HCT116 (cell line): ENCODE measurements at regions not wholly inside any gene's neighbourhood (a gene's known extent, or its start where the extent isn't known, plus 50 kb on each side); places are given as distances from the start of the nearest gene placed in this dataset.

Experiments
- ATAC-seq: fragments of 200-7000 bp; cut with Tn5 transposase; 2 replicates; pipeline ENCODE4 v1.9.1; 2020; ENCODE audit warnings: mild to moderate bottlenecking, moderate library complexity
- BruUV-seq: library from RNA; stranded (reverse); fragments of 400-500 nt; replicated peaks from 2 replicates; lab custom pipeline; 2021; lab: Mats Ljungman, UMichigan
- CTCF ChIA-PET: fragments of 300-600 bp; sonication (Branson Sonifier 250); formaldehyde crosslinking; loops from one replicate; lab custom pipeline; 2021; ENCODE audit warnings: antibody characterized with exemption; lab: Charles Lee
- POLR2A ChIA-PET: fragments of 300-600, 350-600 bp; sonication (Branson Sonifier 250); formaldehyde crosslinking; loops from one replicate; lab custom pipeline; 2021; ENCODE audit warnings: antibody characterized with exemption; lab: Charles Lee
- RAD21 ChIA-PET, 2 experiments: fragments of 300-600 bp; sonication (Branson Sonifier 250); formaldehyde crosslinking; loops; one replicate each; lab custom pipeline; 2023; ENCODE audit warnings: low total read pairs in 2 of 2; ENCODE audit not compliant: uncharacterized antibody in 2 of 2, unreplicated experiment in 2 of 2, low non-redundant PET in 1 of 2; lab: Charles Lee
- DNase-seq: peaks from one replicate; pipeline ENCODE4 v3.0.0-alpha.2; 2010; ENCODE audit warnings: low read depth, low spot score
- H2AFZ ChIP-seq: fragments of 200-600 bp; shearing (Covaris generic), sonication (generic); 2 replicates; pipeline ENCODE4 v1.6.1; 2017; ENCODE audit warnings: low read depth, mixed run types, mixed read lengths, antibody characterized with exemption, low read length; ENCODE audit not compliant: poor library complexity, severe bottlenecking
- H3K27ac ChIP-seq: 2 replicates; pipeline ENCODE4 v1.5.1; 2012; ENCODE audit warnings: low read depth, low read length
- H3K27me3 ChIP-seq: fragments of 200-600 bp; sonication (generic); 2 replicates; pipeline ENCODE4 v1.6.1; 2016; ENCODE audit warnings: mixed run types, low read length, mixed read lengths; ENCODE audit not compliant: insufficient read depth
- H3K36me3 ChIP-seq, 2 experiments: fragments of 200-500 bp in 1 of 2; fragments of 200-600 bp in 1 of 2; sonication (Bioruptor generic) in 1 of 2; sonication (generic) in 1 of 2; 2 replicates each; pipeline versions ENCODE4 v1.5.1 to v1.6.1; 2014 to 2016; ENCODE audit warnings: low read length in 2 of 2, inconsistent platforms in 1 of 2, mixed read lengths in 1 of 2, mixed run types in 1 of 2; ENCODE audit not compliant: insufficient read depth in 2 of 2, control insufficient read depth in 1 of 2
- H3K4me1 ChIP-seq, 2 experiments: fragments of 200-600 bp in 1 of 2; sonication (generic) in 1 of 2; 2 replicates each; pipeline versions ENCODE4 v1.5.1 to v1.6.1; 2012 to 2017; ENCODE audit warnings: low read length in 2 of 2, inconsistent platforms in 1 of 2, mild to moderate bottlenecking in 1 of 2, mixed read lengths in 1 of 2, mixed run types in 1 of 2, moderate library complexity in 1 of 2; ENCODE audit not compliant: insufficient read depth in 2 of 2, control insufficient read depth in 1 of 2
- H3K4me2 ChIP-seq: fragments of 200-600 bp; sonication (generic); 2 replicates; pipeline ENCODE4 v1.6.1; 2017; ENCODE audit warnings: mixed run types, low read length, mixed read lengths
- H3K4me3 ChIP-seq, 2 experiments: fragments of 200-600 bp in 1 of 2; sonication (generic) in 1 of 2; replicated peaks in 1 of 2; 2 replicates each; pipeline ENCODE4 v1.5.1; 2011 to 2016; ENCODE audit warnings: low read length in 2 of 2, control low read depth in 1 of 2, low read depth in 1 of 2, mild to moderate bottlenecking in 1 of 2, mixed read lengths in 1 of 2, mixed run types in 1 of 2
- H3K79me2 ChIP-seq: fragments of 200-600 bp; sonication (generic); 2 replicates; pipeline ENCODE4 v1.6.1; 2017; ENCODE audit warnings: mild to moderate bottlenecking, mixed run types, low read length, moderate library complexity, mixed read lengths; ENCODE audit not compliant: insufficient read depth
- H3K9ac ChIP-seq: fragments of 200-600 bp; sonication (generic); 2 replicates; pipeline ENCODE4 v1.6.1; 2016; ENCODE audit warnings: low read length, mixed read lengths
- H3K9me2 ChIP-seq: fragments of 200-600 bp; sonication (generic), shearing (Covaris generic); 2 replicates; pipeline ENCODE4 v1.6.1; 2017; ENCODE audit warnings: mixed run types, mild to moderate bottlenecking, moderate library complexity; ENCODE audit not compliant: insufficient read depth
- H3K9me3 ChIP-seq, 2 experiments: fragments of 200-500 bp in 1 of 2; fragments of 200-600 bp in 1 of 2; sonication (Bioruptor generic) in 1 of 2; sonication (generic) in 1 of 2; 2 replicates each; pipeline ENCODE4 v1.6.1; 2014 to 2017; ENCODE audit warnings: low read length in 2 of 2, mixed read lengths in 2 of 2, inconsistent platforms in 1 of 2, low read depth in 1 of 2, mild to moderate bottlenecking in 1 of 2, mixed run types in 1 of 2, moderate library complexity in 1 of 2; ENCODE audit not compliant: control insufficient read depth in 1 of 2, insufficient read depth in 1 of 2
- H4K20me1 ChIP-seq: fragments of 200-600 bp; sonication (generic), shearing (Covaris generic); 2 replicates; pipeline ENCODE4 v1.6.1; 2017; ENCODE audit warnings: mixed run types, mild to moderate bottlenecking, moderate library complexity; ENCODE audit not compliant: insufficient read depth
- ATF3 ChIP-seq: IDR thresholded peaks from 2 replicates; pipeline ENCODE4 v1.6.1; 2012
- CBX3 ChIP-seq: IDR thresholded peaks from 2 replicates; pipeline ENCODE4 v1.6.1; 2012; ENCODE audit warnings: low read depth
- CEBPB ChIP-seq: IDR thresholded peaks from 2 replicates; pipeline ENCODE4 v1.6.1; 2012; ENCODE audit warnings: low read depth
- CTCF ChIP-seq, 3 experiments: fragments of 200-600 bp in 1 of 3; sonication (generic) in 1 of 3; IDR thresholded peaks in 2 of 3; conservative IDR thresholded peaks in 1 of 3; 2 replicates each; pipeline ENCODE4 v1.5.1; 2012 to 2017; ENCODE audit warnings: low read depth in 2 of 3, low read length in 2 of 3, antibody characterized with exemption in 1 of 3, borderline replicate concordance in 1 of 3, control low read depth in 1 of 3, mild to moderate bottlenecking in 1 of 3, mixed read lengths in 1 of 3, mixed run types in 1 of 3, moderate library complexity in 1 of 3; ENCODE audit not compliant: insufficient read depth in 1 of 3
- ELF1 ChIP-seq: IDR thresholded peaks from 2 replicates; pipeline ENCODE4 v1.6.1; 2012; ENCODE audit warnings: low read depth, borderline replicate concordance
- EZH2 ChIP-seq: fragments of 200-600 bp; sonication (generic); IDR thresholded peaks from 2 replicates; pipeline ENCODE4 v1.6.1; 2017; ENCODE audit warnings: antibody characterized with exemption, mixed run types
- FOSL1 ChIP-seq: IDR thresholded peaks from 2 replicates; pipeline ENCODE4 v1.6.1; 2012; ENCODE audit warnings: low read depth
- POLR2A ChIP-seq: IDR thresholded peaks from 2 replicates; pipeline ENCODE4 v1.7.0; 2011; ENCODE audit warnings: borderline replicate concordance; ENCODE audit not compliant: insufficient read depth, insufficient read length; ENCODE audit errors: extremely low read depth
- RAD21 ChIP-seq: IDR thresholded peaks from 2 replicates; pipeline ENCODE4 v1.6.1; 2012; ENCODE audit warnings: low read depth, mild to moderate bottlenecking
- SIN3A ChIP-seq: IDR thresholded peaks from 2 replicates; pipeline ENCODE4 v1.6.1; 2012; ENCODE audit warnings: low read depth
- SP1 ChIP-seq: IDR thresholded peaks from 2 replicates; pipeline ENCODE4 v1.6.1; 2012; ENCODE audit warnings: low read depth
- SRF ChIP-seq: IDR thresholded peaks from 2 replicates; pipeline ENCODE4 v1.6.1; 2012; ENCODE audit warnings: low read depth
- YY1 ChIP-seq: IDR thresholded peaks from 2 replicates; pipeline ENCODE4 v1.6.1; 2011; ENCODE audit warnings: low read length, low read depth, moderate library complexity, mild to moderate bottlenecking; ENCODE audit not compliant: insufficient replicate concordance; ENCODE audit errors: extremely low read depth
- ZBTB33 ChIP-seq: IDR thresholded peaks from 2 replicates; pipeline ENCODE4 v1.6.1; 2011; ENCODE audit warnings: mild to moderate bottlenecking, low read length, moderate library complexity; ENCODE audit not compliant: insufficient replicate concordance; ENCODE audit errors: extremely low read depth
- ZFX ChIP-seq: fragments of 450-650 bp; IDR thresholded peaks from 2 replicates; pipeline ENCODE4 v1.6.1; 2017
- intact Hi-C: fragments of 100-400 bp; cut with micrococcal nuclease; formaldehyde crosslinking; loops from 2 replicates; pipeline ENCODE4 v1.10.0; 2022

GRCh38 chr10:4772202-4772570 is 53.8 kb upstream of the AKR1E2 start:
- Histone ChIP-seq H3K9me2 (no peaks in the 10 kb centered on the region), H3K36me3 (no peaks in the 10 kb centered on the region), H3K27ac (no peak overlapping the region), H4K20me1 (no peaks in the 10 kb centered on the region), H3K27me3 (no peaks in the 10 kb centered on the region), H3K79me2 (no peaks in the 10 kb centered on the region), H2AFZ (peak overlapping the region; percentile 93), H3K4me3 (no peak overlapping the region), H3K9ac (no peak overlapping the region), H3K4me2 (no peak overlapping the region), H3K4me1 (peaks cover 13 to 38% of the 10 kb centered on the region in 2 experiments), H3K9me3 (no peaks in the 10 kb centered on the region)
- intact Hi-C loops = no loop called here
- ChIA-PET RAD21 (interaction anchor here in 1 of 2 experiments (0.6 kb wide), 1 partner anchor 877 kb away, joined by 3 read pairs; no protein-coding TSS in a partner anchor), CTCF (interaction anchor here (1.2 to 2.0 kb wide), 3 partner anchors 261 to 1579 kb away, joined by 3 to 9 read pairs (median 5); no protein-coding TSS in a partner anchor), POLR2A (no interaction called here)
- no TSS peak for BruUV-seq
- DNase-seq = no peak
- ATAC-seq = no peak
- TF ChIP-seq POLR2A = no peak
- no peak for TF ChIP-seq SRF
- no peak for TF ChIP-seq EZH2

- Histone ChIP-seq H3K9ac (peak overlapping the region; percentile 46), H3K36me3 (no peaks in the 10 kb centered on the region), H4K20me1 (no peaks in the 10 kb centered on the region), H3K79me2 (no peaks in the 10 kb centered on the region), H3K4me1 (peaks cover 13 to 40% of the 10 kb centered on the region in 2 experiments), H3K4me2 (peak overlapping the region; percentile 47), H3K27me3 (no peaks in the 10 kb centered on the region), H3K9me3 (no peaks in the 10 kb centered on the region), H3K27ac (no peak overlapping the region; the same call in 1 of the 2 replicates), H3K4me3 (no peak overlapping the region), H2AFZ (peak overlapping the region; percentile 93), H3K9me2 (no peaks in the 10 kb centered on the region)
- ATAC-seq (no peak), DNase-seq (no peak)
- RAD21 ChIA-PET = interaction anchor here in 1 of 2 experiments (0.6 to 0.9 kb wide), 2 partner anchors 876 to 1574 kb away, joined by 3 to 4 read pairs; no protein-coding TSS in a partner anchor
- POLR2A ChIA-PET = interaction anchor here (1.1 kb wide), 1 partner anchor 1574 kb away, joined by 4 read pairs; no protein-coding TSS in a partner anchor
- intact Hi-C loops = loop anchor here (1.0 kb wide), 1 partner anchor 1574 kb away; no protein-coding TSS in a partner anchor
- BruUV-seq = no TSS peak
- CTCF ChIA-PET = interaction anchor here (0.6 to 2.0 kb wide), 8 partner anchors 101 to 1578 kb away, joined by 3 to 12 read pairs (median 4); no protein-coding TSS in a partner anchor
- no peak for TF ChIP-seq YY1
- no peak for TF ChIP-seq RAD21
- TF ChIP-seq ELF1 = no peak
- no peak for TF ChIP-seq SRF
- no peak for TF ChIP-seq CBX3
- TF ChIP-seq ZFX = no peak
- no peak for TF ChIP-seq SIN3A
- no peak for TF ChIP-seq CEBPB
- TF ChIP-seq FOSL1 = no peak
- TF ChIP-seq CTCF (IDR thresholded peaks at IDR 0.05 in 2 of 3, conservative IDR thresholded peaks at IDR 0.05 in 1 of 3; ENCODE audit: borderline replicate concordance in 1 of 3, insufficient read depth in 1 of 3, low read depth in 2 of 3, low read length in 2 of 3) = no peak
- no peak for TF ChIP-seq ATF3
- no peak for TF ChIP-seq ZBTB33
- TF ChIP-seq SP1 = no peak
These were observed 54.3 kb upstream of the AKR1E2 start for GRCh38 chr10:4771554-4772201.
